Gastrocnemius medialis (tissue), 4 donors: ENCODE measurements at regions not wholly inside any gene's neighbourhood (a gene's known extent, or its start where the extent isn't known, plus 50 kb on each side); places are given as distances from the start of the nearest gene placed in this dataset.

ENCODE experiments used
- CTCF ChIP-seq, 5 experiments: fragments of 450-650 bp in 3 of 5; fragments of 200-600 bp in 2 of 5; sonication (generic) in 2 of 5; IDR thresholded peaks in 4 of 5; conservative IDR thresholded peaks in 1 of 5; 1 replicate in 4 of 5; 2 replicates in 1 of 5; pipeline ENCODE4 v1.5.1; 2016 to 2019; ENCODE audit warnings: antibody characterized with exemption in 5 of 5, mild to moderate bottlenecking in 3 of 5, moderate library complexity in 3 of 5
- POLR2A ChIP-seq, 2 donors: fragments of 450-650 bp; IDR thresholded peaks; one replicate each; pipeline ENCODE4 v1.6.1; 2017; ENCODE audit warnings: antibody characterized with exemption in 2 of 2, mild to moderate bottlenecking in 2 of 2, moderate library complexity in 2 of 2

- no peak for TF ChIP-seq POLR2A (IDR thresholded peaks at IDR 0.05)
- TF ChIP-seq CTCF (IDR thresholded peaks at IDR 0.05 in 4 of 5, conservative IDR thresholded peaks at IDR 0.05 in 1 of 5), result no peak
These were observed 696.7 kb upstream of the CELF2 start for GRCh38 chr10:10320956-10321355.
